NCI-H69 (cell line): ENCODE measurements at regions not wholly inside any gene's neighbourhood (a gene's known extent, or its start where the extent isn't known, plus 50 kb on each side); places are given as distances from the start of the nearest gene placed in this dataset.

ENCODE experiments used
- DNase-seq: peaks from one replicate; lab custom pipeline; 2025; lab: John Stamatoyannopoulos, UW

DNA sequence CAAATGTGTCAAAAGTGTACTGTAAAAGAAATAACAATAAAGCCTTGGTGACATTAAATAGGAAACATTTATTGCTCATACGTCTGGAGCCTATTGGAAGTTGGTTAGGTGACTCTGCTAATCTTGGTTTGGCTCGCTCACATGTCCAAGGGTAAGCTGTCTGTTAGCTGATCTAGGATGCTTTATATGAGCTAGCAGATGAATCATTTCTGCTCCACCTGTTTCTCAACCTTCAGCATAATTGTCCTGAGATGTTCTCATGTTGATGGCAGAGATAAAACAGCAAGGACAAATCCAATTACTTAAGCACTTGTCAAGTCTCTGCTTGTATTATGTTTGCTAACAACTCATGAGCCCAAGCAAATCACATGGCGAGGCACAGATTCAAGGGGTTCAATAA lies 56.0 kb upstream of the CD53 start:
- no peak for DNase-seq

DNA sequence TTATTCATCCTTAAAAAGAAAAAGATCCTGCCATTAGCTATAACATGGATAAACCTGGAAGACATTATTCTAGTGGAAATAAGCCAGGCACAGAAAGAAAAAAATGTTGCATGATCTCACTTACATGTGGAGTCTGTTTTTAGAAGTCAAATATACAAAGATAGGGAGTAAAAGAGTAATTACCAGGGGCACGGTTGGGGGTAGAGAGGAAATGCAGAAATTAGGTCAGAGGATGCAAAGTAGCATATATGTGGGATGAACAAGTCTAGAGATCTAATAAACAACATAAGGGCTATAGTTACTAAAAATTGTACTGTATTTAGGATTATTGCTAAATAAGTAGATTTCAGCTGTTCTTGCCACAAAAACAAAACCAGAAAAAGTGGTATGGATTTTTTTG lies 61.4 kb upstream of the CD53 start:
- no peak for DNase-seq

DNA sequence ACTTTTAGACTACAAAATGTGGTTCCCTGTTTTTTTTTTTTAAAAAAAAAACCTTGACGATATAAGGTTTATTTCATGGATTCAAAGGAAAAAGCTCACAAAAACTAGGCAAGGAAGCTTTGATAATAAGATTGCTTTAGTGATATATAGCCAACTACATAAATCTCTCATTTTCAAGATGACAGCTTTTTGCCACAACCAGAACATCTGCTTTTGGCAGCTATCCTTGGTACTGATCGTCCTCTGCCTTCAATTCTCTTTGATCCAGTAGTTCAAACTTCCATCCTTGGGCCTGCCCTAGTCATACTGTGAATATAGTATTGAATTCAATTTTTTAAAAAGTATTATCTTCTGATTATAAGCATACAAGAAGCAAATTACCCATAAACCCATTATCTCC lies 72.9 kb upstream of the CD53 start:
- no peak for DNase-seq

- peak; percentile 64 for DNase-seq
Observed at GRCh38 chr1:110798691-110799256, 74.2 kb upstream of the CD53 start.

DNA sequence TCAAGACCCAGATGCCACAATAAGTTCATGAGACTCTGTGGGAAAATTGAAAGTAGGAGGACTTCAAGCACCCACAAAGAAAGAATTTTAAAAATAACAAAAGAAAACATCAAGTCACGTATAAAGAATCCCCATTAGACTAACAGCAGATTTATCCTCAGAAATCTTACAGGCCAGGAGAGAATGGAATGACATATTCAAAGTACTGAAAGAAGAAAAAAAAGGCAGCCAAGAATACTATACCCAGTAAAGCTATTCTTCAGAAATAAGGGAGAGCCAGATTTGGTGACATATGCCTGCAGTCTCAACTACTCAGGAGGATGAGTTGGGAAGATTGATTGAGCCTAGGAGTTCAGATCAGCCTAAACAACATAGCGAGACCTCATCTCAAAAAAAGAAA lies 84.3 kb upstream of the CD53 start:
- DNase-seq = no peak

- DNase-seq = no peak
Observed at GRCh38 chr1:110787328-110788071, 85.4 kb upstream of the CD53 start.

- no peak for DNase-seq
Observed at GRCh38 chr1:110786802-110787327, 86.1 kb upstream of the CD53 start.

GRCh38 chr1:110785612-110786011 lies 87.3 kb upstream of the CD53 start:
- no peak for DNase-seq

DNA sequence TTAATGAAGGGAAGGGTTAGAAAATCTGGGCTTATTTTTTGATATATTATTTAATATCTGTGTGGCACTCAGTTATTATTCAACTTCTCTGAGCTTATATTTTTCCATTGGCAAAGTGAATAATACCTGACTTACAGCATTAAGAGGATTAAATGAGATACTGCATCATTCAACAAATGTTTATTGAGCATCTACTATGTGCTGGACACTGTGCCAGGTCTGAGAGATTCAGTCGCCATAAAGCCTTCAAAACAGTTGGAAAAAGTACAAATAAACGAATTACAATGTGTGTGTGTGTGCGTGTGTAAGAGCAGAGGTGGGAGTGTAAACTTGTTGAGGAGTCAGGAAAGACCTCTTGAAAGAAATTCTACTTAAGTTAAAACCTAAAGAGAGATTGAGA lies 87.9 kb upstream of the CD53 start:
- DNase-seq = no peak

GRCh38 chr1:110783292-110783918 lies 89.5 kb upstream of the CD53 start:
- peak; percentile 51 for DNase-seq

DNA sequence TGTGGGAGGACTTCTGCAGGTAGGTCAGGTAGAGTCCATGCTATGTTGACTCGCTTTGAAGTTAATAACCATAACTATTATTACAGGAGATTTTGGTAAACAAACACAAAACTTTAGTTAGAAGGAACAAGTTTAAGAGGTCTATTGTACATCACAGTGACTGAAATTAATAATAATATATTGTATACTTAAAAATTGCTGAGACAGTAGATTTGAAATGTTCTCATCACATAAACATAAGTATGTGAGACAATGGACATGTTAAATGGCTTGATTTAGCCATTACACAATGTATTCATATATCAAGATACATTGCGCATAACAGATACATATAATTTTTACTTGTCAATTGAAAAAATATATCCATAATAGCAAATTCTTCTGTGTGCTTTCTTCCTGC lies 91.4 kb upstream of the CD53 start:
- DNase-seq = no peak

- DNase-seq = peak; percentile 67
Observed at GRCh38 chr1:110780600-110781484, 92.1 kb upstream of the CD53 start.

DNA sequence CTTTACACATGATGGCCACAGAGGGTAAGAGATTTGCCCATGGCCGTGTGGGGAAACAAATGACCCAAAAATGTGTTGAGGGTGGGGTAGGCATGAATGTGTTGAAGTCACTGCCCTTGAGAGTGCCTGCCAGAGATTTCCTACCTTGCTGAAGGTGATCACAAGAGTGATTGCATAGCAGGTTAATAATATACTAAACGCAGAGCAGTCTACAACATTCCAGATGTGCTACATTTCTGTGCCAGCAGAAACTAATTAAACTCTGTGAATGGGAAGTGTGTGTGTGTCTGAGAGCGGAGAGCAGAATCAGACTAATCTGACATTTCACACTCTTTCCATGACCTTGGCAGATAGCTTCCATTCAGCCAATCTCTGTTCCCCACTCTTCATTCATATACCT lies 93.3 kb upstream of the CD53 start:
- no peak for DNase-seq

- no peak for DNase-seq
Observed at GRCh38 chr1:110778821-110779220, 94.1 kb upstream of the CD53 start.

- DNase-seq = no peak
Observed at GRCh38 chr1:110777228-110777627, 95.7 kb upstream of the CD53 start.

GRCh38 chr1:110774398-110774797 lies 98.5 kb upstream of the CD53 start:
- no peak for DNase-seq

- DNase-seq = no peak
Observed at GRCh38 chr1:110773813-110774212, 99.1 kb upstream of the KCNA3 start.

DNA sequence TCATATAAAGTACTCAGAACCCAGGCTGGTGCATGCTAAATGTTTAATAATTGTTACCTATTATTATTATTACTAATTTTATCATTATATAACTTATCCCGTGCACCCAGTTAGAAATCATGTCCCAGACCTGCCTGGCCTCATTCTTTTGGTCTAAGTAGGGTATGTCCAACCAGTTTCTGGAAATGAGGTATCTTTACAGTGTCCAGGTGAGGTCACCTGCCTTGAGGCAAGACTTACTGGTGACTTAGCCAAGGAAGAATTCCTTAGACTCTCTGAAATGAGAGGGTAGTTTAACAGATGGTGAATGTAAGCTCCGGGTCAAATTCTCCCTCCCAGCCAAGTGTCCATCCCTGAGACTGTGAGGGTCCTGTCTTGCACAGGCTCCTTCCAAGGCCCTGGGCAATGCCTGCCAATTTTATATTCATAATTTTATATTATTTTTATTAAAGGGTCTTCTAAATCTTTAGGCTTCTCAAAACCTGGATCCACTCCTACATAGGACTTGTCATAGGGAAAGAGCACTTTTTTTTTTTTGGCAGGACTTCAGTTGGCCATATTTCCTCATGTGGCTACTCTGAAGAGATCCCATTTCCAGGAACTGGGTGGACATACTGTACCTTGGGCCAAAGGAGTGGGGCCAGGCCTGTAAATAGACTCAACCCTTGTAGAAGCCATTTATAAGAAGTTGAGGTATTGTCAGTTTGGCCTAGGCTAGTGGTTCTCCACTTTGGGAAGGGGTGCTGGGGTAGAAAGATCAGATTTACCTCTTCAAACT lies 96.7 kb upstream of the KCNA3 start:
- no peak for DNase-seq

- no peak for DNase-seq
Observed at GRCh38 chr1:110770832-110771231, 96.1 kb upstream of the KCNA3 start.

DNA sequence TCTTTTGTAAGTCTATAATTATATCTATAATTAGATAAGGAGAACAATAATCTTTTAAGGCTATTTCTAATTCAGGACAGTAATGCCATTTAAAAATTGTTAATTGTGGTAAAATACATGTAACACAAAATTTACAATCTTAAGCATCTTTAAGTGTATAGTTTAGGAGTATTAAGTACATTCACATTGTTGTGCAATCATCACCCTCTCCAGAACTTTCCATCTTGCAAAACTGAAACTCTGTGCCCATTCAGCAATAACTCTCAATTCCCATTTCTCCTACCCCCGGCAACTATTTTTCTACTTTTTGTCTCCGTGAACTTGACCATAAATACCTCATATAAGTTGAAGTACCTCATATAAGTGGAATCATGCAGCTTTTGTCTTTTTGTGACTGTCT lies 93.9 kb upstream of the KCNA3 start:
- no peak for DNase-seq

DNA sequence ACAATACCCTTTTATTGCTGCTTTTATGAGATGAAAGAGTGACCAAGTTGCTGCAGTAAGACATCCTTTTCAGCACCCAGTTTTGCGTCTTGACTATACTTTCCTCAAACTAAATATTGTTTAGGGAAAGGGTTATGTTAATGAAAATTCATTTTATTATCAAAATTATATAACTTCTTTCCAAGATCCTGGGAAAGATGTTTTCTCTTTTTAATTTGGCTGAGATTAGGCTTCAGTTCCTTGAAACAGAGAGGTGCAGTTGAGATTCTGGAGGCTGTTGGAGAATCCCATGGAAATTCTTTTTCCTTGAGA lies 91.6 kb upstream of the KCNA3 start:
- DNase-seq = no peak
